ELF-1 (cell line): ENCODE measurements at regions not wholly inside any gene's neighbourhood (a gene's known extent, or its start where the extent isn't known, plus 50 kb on each side); places are given as distances from the start of the nearest gene placed in this dataset.

Source experiments
- DNase-seq: peaks from one replicate; pipeline ENCODE4 v3.0.0-alpha.2; 2016; ENCODE audit warnings: low read depth, low spot score

DNA sequence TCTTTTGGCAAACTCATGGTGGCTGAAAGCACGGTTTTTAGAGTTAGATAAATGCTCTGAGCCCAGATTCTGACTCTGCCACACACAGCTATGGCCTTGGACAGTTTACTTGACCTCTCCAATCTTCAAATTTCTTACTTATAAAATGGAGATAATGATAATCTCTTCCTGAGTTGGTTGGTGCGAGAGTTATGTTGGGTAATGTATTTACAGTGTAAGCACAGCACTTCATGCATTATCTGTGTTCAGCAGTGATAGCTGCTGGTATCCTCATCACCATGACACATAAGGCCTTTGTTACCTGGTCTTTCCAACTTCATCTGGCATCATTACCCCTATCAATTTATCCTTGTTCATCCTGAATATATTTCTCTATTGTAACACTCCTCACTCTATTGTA lies 178.8 kb upstream of the ELL2 start:
- no peak for DNase-seq

DNA sequence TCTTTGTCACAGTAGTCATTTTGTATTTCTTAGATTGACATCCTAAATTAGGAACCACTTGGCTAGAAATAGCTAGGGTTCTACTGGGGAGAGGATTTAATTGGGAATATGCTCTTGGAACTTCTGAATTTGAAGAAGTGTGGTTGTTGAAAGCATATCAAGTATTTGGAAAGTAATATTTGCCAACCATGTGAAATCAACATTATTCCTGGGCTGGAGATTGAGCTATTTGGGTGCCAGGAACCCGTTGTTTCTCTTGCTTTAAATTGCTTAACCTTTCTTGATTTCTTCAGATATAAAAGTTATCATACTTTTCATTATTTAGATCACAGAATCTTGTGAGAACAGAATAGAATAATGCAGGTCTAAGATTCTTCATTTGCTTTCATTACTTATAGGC lies 178.4 kb upstream of the ELL2 start:
- no peak for DNase-seq

DNA sequence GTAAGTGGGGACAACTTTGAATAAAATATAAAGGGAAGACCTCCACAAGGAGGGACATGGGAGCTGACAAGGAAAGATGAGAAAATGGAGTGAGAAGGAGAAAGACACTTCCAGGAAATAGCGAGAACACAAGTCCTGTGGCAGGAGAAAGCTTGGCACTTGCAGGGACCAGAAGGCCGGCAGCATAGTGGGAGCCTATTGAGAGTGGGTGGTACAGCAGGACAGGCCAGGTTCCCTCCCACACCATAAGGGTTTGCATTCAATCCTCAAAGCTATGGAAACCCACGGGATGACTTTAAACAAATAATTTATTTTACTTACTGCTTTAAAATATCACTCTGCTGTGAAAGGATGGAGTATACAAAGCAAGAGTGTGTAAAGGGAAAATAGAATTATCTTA lies 173.2 kb upstream of the ELL2 start:
- DNase-seq: no peak

DNA sequence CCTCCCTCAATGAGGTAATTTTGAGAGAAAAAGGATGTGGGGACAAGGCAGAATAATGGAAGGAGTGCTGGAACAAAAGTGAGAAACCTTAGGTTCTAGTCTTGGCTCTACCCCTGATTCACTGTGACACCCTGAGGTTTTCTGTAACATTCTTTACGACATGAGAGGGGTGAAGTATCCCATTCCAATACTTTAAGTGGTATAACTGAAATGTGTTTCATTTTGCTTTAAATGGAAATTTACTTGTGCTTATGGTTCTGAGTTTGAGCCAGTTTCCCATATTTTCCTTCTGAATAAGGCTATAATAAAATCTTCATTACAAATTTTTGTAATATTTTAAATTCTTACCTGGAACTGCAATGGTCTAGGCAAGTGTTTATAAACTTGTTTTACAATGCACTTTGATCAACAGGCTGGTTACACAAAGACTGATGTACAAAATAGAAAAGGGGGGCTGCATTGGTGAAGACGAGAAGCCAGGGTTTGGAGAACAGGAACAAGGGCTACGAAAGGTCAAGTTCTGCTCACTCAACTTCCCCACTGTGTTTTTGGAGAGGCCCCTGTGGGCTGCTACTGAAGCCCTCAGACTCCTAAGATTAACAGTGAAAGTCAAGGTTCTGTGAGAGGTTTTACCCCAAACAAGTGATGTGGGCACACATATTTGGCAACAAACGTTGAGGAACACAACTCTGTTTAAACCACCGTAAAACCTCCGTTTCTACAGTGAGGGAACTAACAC lies 171.9 kb upstream of the ELL2 start:
- DNase-seq: no peak

DNA sequence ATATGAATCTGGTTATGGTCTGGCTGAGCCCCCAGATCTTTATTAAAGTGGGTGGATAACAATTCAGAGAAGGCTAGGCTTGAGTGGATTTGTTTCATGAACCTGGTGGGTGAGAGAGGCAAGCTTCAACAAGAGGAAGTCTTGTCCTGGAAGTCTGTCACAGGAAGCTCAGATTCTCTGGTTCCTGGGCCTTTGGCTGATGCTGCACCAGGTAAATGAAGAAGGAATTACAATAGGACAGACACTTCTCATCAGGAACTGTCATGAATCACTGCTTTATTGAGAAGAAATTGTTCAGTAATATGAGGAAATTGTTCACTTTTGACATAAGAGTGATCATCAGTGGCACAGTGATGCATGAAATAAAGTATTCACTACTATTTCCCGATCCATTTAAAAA lies 167.6 kb upstream of the ELL2 start:
- no peak for DNase-seq

DNA sequence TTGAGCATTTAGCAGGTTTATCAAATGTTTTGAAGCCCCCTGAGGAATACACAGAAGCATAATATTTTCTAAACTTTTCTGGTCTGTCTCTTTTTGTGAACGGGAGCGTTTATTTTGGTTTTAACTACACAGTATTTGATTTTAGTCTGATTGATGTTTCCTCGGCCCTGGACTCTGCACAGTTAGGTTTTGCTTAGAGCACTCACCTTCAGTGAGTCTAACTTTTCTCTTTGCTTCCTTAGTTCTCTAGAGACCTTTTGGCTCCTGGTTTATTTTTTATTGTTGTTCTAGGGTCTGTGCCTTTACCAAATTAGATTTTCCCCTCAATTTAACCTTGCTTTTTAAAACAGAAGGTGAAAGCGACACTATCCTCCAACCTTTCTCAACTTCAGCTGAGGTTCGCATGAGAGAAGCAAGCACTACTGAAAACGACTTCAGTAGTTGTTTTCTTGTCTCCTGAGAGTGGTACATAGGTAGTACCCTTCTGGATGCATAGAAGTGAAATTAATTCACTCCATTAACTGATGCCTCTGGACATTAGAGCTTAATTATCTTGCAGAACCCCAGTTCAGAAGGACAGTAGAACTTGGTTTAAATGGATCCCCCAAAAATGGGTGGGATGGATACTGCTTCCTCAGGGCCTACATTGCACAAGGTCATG lies 166.7 kb upstream of the ELL2 start:
- DNase-seq: no peak

DNA sequence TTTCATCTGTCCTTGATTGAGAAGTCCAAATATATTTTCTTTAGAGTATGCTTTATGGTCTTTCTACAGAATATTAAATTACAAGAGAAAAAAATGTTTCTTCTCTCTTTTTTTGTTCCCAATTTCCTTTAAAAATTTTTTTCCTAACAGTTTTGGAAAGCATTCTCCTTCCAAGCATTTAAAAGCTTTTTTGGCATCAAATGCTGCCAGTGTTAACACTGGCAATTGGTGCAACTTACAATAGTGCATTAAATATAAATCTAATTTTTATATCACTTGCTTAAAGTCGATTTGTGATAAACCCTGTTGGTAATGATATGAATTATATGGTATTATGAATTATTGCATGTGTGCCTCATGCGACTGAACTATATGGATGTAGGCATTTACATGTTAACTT lies 165.9 kb upstream of the ELL2 start:
- no peak for DNase-seq

DNA sequence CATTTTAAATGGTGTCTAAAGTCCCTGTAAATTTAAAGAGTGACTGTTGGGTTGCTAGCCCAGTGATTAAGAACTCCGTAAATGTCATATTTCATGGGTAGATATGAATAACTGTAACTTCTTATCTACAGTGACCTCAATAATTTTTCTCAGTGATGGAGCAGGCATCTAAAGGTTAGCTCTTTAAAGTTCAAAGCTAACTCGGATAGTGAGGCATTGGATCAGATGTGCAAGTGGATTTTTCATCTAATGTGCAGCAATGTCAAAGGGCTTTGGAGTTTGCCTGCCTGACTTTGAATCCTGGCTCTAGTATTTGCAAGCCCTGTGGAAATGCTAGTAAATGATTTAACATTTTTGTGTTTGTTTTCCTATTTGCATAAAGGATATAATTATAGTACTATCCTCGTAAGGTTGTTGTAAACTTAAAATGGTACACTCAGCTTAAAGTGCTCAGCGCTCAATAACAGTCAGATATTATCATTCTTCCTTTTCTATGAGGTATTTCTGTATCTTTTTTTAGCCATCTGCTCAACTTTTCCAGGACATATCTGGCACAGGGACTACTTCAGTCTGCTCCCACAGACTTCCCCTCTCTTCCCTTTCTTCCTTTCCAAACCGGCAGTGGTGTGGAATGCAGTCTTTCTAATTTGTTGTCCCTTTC lies 163.7 kb upstream of the ELL2 start:
- no peak for DNase-seq

DNA sequence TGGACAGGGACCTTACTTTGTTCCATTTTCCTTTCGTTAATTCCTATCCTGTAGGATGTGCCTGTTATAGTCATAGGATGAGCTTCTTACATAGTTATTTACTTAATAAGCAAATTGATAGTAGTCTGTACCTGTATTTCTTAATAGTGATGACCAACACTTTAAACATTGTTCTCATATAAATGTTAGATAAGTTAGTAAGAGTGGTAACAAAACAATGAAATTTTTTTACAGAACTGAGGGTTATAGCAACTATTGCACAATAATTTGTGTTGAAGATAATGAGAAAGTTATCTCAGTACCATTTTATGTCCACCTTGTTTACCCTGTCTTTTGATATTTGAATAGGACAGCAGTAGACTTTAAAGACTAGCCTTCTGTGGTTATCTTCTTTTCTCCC lies 162.9 kb upstream of the ELL2 start:
- no peak for DNase-seq

DNA sequence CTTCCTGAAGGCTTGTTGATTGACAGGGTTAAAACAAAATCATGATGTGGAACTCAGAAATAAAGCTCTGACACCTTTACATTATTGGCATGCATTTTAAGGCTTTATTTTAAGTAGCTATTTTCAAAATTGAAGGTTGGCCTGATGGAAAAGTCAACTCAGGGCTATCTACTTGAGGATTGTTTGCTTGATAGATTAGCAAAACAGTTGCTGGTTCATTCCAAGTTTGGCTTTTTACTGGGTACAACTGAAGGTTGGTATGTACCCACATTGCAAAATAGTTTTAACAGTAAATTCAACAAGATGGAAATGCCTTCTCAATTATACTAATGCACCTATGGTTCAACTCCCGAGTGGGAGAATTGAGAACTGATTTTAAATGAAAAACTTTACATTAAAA lies 161.8 kb upstream of the ELL2 start:
- DNase-seq: no peak

DNA sequence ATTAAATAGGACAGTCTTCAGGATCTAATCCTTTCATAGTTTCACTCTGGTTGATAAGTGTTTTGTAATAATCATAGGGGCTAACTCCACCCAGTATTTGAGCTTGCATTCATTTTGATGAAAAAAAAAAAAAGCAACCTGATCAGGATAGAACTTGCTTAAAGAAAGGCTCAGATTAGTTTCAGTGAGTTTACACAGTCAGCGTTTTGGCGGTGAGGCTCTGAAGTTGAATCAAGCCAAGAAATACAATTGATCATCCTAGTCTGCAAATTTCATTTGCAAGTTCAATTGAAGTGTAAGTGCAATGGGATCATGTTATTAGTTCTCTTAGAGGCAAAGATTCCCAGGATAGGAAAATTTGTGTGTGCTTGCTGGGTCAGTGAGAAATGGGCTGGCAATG lies 159.7 kb upstream of the ELL2 start:
- DNase-seq: no peak

DNA sequence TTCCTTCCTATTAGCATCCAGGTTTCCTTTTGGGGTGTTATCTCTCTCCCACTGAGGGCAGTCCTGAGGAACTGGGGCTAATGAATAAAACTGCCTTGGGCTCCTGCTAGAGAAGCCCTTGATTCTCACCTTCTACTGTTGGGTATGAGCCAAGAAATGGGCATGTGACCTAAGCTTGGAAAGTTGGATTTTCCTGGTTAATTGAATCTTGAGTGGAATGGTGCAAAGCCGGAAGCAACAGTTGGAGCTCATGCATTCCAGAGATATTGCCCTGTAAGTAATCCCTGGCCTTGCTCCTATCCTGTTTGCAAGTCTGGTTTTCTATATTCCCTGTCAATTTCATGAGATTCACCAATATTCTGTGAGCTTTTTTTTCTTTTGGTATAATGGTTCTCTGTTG lies 158.5 kb upstream of the ELL2 start:
- no peak for DNase-seq

DNA sequence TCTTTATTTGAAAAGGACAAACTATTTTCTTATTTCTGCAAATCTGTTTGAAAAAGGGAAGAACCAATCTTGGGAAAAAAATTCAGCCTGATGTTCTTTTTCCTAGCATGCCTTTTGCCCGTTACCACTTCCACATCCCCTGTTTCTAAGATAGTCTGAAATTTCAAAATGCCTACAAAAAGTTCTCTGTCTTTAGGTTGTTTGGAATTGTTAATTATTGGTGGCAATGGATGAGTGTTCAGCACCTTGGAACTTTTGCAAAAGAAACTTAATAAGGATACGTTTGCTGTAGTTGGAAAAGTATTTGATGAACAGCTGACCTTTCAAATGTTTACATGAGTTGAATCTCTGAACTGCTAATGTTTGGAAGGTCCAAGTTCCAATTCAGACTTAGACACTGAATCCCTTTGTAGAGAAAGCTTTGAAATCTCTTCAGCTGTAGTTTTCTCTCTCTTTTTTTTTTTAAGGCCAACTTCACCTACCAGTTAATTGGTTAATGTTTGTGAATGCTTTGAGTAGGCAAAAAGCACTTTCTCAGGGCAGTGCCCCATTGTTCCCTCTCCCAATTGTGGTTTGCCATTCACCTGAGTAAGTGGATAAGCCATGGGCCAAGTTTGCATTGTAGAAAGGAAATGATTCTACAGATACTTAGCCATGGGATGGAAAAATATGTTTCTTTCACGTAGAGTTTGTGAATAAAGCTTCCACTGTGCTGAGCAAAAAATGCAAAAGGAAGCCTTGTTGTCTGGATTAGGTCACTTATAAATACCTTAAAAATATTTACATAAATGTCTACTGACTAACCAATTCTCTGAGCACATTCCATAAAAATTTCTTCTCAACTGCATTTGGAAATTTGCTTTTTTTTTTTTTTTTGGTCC lies 156.4 kb upstream of the ELL2 start:
- DNase-seq: no peak

DNA sequence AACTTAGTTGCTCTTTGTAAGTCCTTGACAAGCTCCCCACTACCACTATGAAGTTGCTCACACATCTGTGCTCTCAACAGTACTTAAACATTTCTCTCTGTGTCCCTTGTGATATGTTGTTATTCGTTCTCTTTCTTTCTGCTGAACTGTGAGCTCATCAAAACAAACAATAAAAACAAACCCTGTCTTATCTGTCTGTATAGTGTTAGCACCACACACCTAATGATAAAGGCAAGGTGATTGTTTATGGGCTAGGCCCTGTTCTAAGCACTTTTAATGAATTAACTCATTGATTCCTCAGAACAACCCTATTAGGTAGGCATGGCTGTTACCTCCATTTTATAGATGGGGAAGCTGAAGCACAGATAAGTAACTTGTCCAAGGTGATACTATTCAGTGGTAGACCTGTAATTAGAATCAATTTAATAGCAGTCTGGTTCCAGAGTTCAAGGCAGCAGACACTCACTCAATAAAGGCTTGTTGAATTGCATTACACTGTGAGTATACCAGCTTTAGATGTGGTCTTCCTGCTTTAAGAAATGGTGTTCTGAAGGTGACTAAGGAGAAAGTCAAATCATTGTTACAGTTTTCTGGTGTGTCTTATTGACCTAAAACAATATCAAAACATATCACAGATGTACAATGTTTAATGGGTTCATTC lies 153.6 kb upstream of the ELL2 start:
- DNase-seq: no peak

DNA sequence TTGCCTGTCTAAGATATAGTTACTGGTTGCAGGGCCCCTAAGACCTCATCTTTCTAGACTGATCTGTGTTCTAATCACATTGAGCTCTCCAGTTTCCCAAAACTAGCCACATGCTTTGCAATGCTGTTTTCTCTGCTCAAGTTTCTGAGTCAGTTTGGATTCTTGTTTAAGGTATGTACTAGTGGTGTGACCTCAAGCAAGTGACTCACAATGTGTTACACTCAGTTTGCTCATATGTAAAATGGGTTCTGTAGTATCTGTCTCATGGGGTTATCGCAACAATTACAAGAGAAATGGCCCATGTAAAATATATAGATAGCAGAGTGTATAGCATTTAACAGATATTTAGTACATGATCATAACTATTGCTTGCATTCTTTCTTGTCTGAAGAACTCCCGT lies 153.1 kb upstream of the ELL2 start:
- DNase-seq: no peak

DNA sequence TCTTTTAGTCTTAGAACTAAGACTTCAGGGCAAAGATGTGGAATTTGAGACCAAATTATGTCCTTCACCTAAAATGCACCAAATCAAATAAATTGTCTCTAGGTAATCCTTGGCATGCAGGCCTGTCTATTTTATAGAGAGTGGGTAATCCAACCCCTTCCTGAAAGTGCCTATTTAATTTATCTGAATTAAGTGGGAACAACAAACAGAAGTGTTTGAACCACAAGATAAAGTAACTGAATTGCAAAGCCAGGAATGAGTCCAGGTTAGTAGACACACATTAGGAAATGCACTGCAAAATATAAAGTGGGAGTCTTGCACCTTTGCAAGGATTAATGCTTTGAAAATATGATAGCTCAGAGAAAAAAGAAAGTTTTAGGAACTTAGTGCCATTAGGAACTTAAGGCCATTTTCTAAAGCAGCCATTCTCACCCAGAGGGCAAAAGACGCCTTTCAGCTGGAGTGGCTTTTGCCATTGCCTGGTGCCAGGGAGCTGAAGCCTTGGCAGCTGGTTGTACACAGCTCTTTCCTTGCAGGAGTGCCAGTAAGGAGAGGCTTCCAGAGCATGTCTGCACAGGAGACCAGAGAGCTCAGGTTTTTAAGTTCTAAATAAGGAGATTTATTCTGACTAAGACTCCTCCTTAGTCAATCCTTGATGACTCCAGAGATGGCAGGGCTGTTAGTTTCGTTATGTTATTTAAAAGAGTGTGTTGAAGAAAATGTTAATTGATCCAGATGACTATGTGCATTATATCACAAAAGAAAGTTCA lies 151.7 kb upstream of the ELL2 start:
- no peak for DNase-seq

DNA sequence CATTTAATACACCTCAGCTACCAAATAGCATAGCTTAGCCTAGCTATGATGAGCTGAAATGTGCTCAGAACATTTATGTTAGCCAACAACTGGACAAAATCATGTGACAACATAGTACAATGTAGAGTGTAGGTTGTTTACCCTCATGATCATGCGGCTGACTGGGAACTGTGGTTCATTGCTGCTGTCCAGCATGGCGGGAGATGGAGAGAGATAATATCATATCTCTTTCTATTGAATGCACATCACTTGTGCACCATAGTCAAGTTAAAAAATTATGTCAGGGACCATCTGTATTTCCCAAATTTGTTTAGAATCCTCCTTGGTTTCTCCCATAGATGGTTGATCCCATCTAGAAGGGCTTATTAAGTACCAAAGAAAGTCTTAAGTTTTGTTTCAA lies 151.1 kb upstream of the ELL2 start:
- DNase-seq: no peak

DNA sequence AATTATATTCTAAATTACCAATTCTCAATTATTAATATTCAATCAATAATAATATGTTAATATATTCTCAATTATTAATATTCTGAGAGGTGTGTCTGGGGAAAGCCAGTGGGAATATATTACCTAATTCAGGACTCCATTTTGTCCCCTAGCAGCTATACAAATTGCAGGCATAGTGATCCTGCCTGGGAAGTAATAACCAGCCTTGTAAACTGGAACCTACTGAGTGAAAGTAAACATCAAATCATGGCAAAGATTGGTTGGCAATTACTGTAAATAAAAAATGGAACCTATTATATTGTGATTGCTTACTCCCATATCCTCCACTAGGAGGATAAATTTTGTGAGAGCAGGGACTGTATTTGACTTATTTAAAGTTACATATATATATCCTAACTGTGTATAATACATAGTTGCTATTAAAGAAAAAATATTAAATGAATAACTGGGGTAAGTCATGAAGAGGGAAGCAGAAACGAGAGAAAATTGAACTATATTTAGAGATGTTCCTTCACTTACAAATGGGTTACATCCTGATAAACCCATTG lies 150.5 kb upstream of the ELL2 start:
- no peak for DNase-seq

DNA sequence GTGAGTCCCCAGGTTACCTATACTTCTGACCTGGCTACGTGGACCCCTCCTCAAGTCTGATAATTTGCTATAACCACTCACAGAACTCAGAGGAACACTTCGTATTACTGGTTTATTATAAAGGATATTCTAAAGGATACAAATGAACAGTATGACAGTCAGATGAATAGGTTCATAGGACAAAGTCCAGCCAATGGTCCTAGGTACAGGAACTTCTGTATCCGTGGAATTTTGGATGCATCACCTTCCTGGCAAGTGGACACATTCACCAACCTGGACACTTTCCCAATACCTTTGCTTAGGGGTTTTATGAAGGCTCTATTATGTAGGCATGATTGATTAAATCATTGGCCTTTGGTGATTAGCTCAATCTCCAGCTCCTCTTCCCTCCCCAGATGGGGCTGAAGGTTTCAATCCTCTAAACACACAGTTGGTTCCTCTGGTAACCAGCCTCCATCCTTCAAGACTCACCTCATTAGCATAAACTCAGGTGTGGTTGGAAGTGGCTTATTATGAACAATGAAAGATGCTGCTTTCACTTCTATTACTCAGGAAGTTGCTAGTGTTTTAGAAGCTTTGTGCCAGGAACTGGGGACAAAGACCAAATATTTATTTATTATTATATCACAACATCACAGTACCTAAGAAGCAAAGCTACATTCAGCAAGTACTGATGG lies 149.6 kb upstream of the ELL2 start:
- DNase-seq: no peak

DNA sequence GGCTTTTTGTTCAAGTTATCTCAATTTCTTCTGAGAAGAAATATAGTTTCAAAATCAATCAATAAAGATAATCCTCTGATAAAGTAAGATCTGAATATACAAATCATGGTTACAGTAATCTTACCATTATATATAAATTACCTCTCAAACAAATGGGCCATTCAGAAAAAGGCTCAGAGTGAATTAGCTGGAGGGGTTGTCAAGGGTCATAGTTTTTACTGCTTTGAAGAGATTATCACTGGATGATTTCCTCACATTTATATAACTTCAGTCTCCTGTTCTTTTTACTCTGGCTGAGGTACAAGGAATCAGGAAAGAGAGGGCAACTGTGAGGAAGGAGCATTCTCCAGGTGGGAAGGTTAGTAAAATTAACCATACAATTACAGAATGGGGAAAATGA lies 148.6 kb upstream of the ELL2 start:
- DNase-seq: no peak
